DOHH2 (cell line): ENCODE measurements at regions not wholly inside any gene's neighbourhood (a gene's known extent, or its start where the extent isn't known, plus 50 kb on each side); places are given as distances from the start of the nearest gene placed in this dataset.

ENCODE experiments used
- H3F3A ChIP-seq: fragments of 200-600 bp; sonication (generic), shearing (Covaris generic); 2 replicates; pipeline ENCODE4 v1.6.0; 2016; ENCODE audit warnings: antibody characterized with exemption, mild to moderate bottlenecking; ENCODE audit not compliant: control insufficient read depth, insufficient read depth
- H3K27ac ChIP-seq: fragments of 200-600 bp; sonication (generic); 2 replicates; pipeline ENCODE4 v1.5.1; 2014; ENCODE audit warnings: low read depth, mild to moderate bottlenecking, low read length, moderate library complexity
- H3K27me3 ChIP-seq: fragments of 200-600 bp; sonication (generic); 2 replicates; pipeline ENCODE4 v1.6.1; 2014; ENCODE audit warnings: mild to moderate bottlenecking, low read length, mixed read lengths; ENCODE audit not compliant: control insufficient read depth
- H3K36me3 ChIP-seq: fragments of 200-600 bp; sonication (generic); 2 replicates; pipeline ENCODE4 v1.6.1; 2014; ENCODE audit warnings: mild to moderate bottlenecking, low read length, moderate library complexity, mixed read lengths; ENCODE audit not compliant: control insufficient read depth
- H3K4me1 ChIP-seq: fragments of 200-600 bp; sonication (generic); 2 replicates; pipeline ENCODE4 v1.6.1; 2014; ENCODE audit warnings: mild to moderate bottlenecking, low read length, mixed read lengths; ENCODE audit not compliant: control insufficient read depth
- H3K4me2 ChIP-seq: fragments of 200-600 bp; sonication (generic); 2 replicates; pipeline ENCODE4 v1.6.0; 2014; ENCODE audit warnings: mild to moderate bottlenecking, low read length, moderate library complexity
- H3K4me3 ChIP-seq: fragments of 200-600 bp; sonication (generic); 2 replicates; pipeline ENCODE4 v1.5.1; 2014; ENCODE audit warnings: mild to moderate bottlenecking, low read length, mixed read lengths
- H3K79me2 ChIP-seq: fragments of 200-600 bp; sonication (generic); 2 replicates; pipeline ENCODE4 v1.6.1; 2014; ENCODE audit warnings: mild to moderate bottlenecking, low read length, mixed read lengths; ENCODE audit not compliant: control insufficient read depth
- H3K9me2 ChIP-seq: fragments of 200-600 bp; sonication (generic); replicated peaks from 2 replicates; pipeline ENCODE4 v1.6.1; 2014; ENCODE audit warnings: mild to moderate bottlenecking, low read length, mixed read lengths; ENCODE audit not compliant: control insufficient read depth
- H3K9me3 ChIP-seq: fragments of 200-600 bp; sonication (generic); 2 replicates; pipeline ENCODE4 v1.6.1; 2014; ENCODE audit warnings: antibody characterized with exemption, low read length, mixed read lengths; ENCODE audit not compliant: control insufficient read depth, insufficient read depth
- H4K20me1 ChIP-seq: fragments of 200-600 bp; sonication (generic); 2 replicates; pipeline ENCODE4 v1.6.0; 2014; ENCODE audit warnings: low read depth, mild to moderate bottlenecking, antibody characterized with exemption, low read length, moderate library complexity; ENCODE audit not compliant: control insufficient read depth, insufficient read depth
- CTCF ChIP-seq: fragments of 200-600 bp; sonication (generic); IDR thresholded peaks from one replicate; pipeline ENCODE4 v1.5.1; 2014; ENCODE audit warnings: antibody characterized with exemption, mild to moderate bottlenecking, low read depth, low read length; ENCODE audit not compliant: poor library complexity, severe bottlenecking
- EZH2phosphoT487 ChIP-seq: fragments of 200-600 bp; sonication (generic); IDR thresholded peaks from 2 replicates; pipeline ENCODE4 v1.6.1; 2017; ENCODE audit warnings: borderline replicate concordance, mild to moderate bottlenecking, antibody characterized with exemption, low read length, moderate library complexity, mixed read lengths

GRCh38 chr17:79478841-79479240 is 132.0 kb downstream of the RBFOX3 start:
- no peaks in the 10 kb centered on the region for H3K9me2 ChIP-seq
- no peaks in the 10 kb centered on the region for H3K9me3 ChIP-seq
- H3K27me3 ChIP-seq, result no peaks in the 10 kb centered on the region
- no peaks in the 10 kb centered on the region for H3F3A ChIP-seq
- H3K79me2 ChIP-seq, result no peaks in the 10 kb centered on the region
- H3K36me3 ChIP-seq, result no peaks in the 10 kb centered on the region
- no peaks in the 10 kb centered on the region for H4K20me1 ChIP-seq
- H3K4me2 ChIP-seq, result no peak overlapping the region
- TF ChIP-seq CTCF (no peak), EZH2phosphoT487 (no peak)
- H3K4me3 ChIP-seq, result no peak overlapping the region
- H3K4me1 ChIP-seq, result no peaks in the 10 kb centered on the region
- H3K27ac ChIP-seq, result no peak overlapping the region

- Histone ChIP-seq H3K4me2 (no peak overlapping the region), H3K9me3 (no peaks in the 10 kb centered on the region), H3K4me1 (no peaks in the 10 kb centered on the region), H3F3A (no peaks in the 10 kb centered on the region), H3K9me2 (no peaks in the 10 kb centered on the region), H4K20me1 (no peaks in the 10 kb centered on the region), H3K27me3 (no peaks in the 10 kb centered on the region), H3K36me3 (no peaks in the 10 kb centered on the region), H3K79me2 (no peaks in the 10 kb centered on the region), H3K4me3 (no peak overlapping the region), H3K27ac (no peak overlapping the region)
- no peak for TF ChIP-seq CTCF
Observed at GRCh38 chr17:79478051-79478461, 132.8 kb downstream of the RBFOX3 start.

GRCh38 chr17:79476074-79476652 is 134.7 kb downstream of the RBFOX3 start:
- no peaks in the 10 kb centered on the region for H3F3A ChIP-seq
- no peaks in the 10 kb centered on the region for H3K9me2 ChIP-seq
- H3K4me1 ChIP-seq, result no peaks in the 10 kb centered on the region
- H3K36me3 ChIP-seq, result no peaks in the 10 kb centered on the region
- H3K27ac ChIP-seq, result no peak overlapping the region
- H3K4me3 ChIP-seq, result no peak overlapping the region
- no peaks in the 10 kb centered on the region for H4K20me1 ChIP-seq
- H3K27me3 ChIP-seq, result no peaks in the 10 kb centered on the region
- no peak for TF ChIP-seq EZH2phosphoT487
- TF ChIP-seq CTCF, result no peak
- H3K79me2 ChIP-seq, result no peaks in the 10 kb centered on the region
- H3K4me2 ChIP-seq, result no peak overlapping the region
- H3K9me3 ChIP-seq, result no peaks in the 10 kb centered on the region
